NCI-H2029 (cell line): ENCODE measurements at regions not wholly inside any gene's neighbourhood (a gene's known extent, or its start where the extent isn't known, plus 50 kb on each side); places are given as distances from the start of the nearest gene placed in this dataset.

Experiments
- DNase-seq: peaks from one replicate; lab custom pipeline; 2025; lab: John Stamatoyannopoulos, UW

DNA sequence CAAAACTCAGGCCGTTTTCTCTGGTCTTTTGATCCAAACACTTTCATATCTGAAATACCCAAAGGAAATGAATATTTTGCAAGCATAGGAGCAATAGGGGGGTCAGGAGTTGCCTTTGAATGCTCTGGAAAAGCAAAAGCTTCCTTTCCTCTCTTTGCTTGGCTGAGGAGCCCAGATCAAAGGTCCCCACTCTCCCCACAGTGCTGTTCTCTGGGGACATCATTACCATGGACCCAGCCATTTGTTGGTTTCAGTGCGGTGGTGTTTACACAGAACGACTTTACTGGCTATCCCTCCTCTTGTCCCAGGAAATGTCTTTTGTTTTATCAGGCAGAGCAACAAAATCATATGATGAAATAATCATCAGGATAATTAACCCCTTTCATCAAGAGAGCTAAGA is 1089.1 kb downstream of the TBC1D22A start:
- DNase-seq: no peak

DNA sequence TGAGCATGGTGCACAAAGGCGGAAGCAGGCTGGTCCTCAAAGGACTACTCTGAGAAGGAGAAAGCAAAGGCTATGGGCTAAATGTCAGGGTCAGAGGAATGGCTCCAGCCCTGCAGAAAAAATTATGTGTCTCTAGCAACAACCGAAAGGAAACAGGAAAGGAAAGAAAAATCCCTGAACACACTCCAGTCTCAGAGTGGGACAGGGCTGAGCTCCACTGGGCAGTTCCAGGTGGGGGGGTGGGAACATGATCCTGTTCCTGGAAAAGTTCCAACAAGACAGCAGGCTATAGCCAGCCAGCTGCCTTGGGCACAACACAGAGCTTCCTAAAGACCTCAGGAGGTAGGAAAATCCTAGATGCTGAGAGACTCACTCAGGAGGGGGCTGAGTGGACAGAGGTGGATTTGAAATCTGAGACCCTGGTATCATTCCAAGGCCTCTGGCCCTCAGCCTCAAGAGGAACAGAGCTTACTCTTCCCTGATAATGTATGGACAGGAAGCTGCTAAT is 1088.2 kb downstream of the TBC1D22A start:
- peak; percentile 83 for DNase-seq

DNA sequence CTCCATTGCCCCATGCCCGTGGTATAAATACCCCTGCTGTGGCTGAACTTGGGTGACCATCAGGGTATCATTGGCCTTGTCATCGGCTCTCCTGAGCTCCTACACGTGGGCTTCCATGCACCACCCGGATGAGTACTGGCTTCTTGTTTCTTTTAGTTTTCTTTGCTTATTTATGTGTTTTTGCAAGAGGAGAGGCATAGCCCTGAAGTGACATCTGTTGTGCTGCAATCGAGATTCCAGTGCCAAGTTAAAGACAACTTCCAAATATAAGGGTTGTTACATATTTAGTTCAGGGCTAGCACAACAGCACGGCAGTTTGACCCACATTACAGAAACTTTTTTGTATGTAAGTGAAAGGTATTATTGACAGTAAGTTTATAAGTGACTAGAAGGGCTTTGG is 1087.1 kb downstream of the TBC1D22A start:
- no peak for DNase-seq

DNA sequence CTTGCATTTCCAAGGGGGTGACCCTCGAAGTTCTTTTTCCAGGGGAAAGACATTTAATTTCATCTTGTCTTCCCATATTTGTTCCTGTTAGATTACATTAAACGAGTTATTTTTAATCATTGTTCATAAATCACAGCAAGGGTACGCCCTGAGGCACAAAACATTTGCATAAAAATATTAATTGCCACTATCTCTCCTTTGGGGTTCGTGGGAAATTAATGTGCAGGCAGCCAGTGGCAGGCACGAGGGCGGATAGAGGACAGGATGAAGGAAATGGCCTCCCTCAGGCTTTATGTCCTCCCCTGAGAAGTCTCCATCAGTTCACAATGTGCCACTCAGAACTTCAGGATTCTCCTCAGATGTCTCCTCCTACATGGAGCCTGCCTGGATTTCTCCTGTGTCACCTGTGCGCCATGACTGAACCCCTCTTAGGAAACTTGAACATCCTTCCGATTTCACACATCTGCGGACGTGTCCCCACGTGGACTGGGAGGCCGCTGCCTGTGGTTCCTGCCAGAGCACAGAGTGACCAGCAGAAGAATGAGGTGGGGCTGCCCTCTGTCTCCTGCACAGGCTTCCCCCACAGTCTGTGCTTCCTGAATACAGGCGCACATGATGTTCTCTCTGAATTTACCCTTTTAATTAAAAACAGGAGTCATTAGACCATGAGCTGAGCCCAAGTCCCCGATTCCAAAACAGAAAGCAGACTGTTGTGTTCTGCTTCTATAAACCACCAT is 1085.9 kb downstream of the TBC1D22A start:
- DNase-seq: no peak

DNA sequence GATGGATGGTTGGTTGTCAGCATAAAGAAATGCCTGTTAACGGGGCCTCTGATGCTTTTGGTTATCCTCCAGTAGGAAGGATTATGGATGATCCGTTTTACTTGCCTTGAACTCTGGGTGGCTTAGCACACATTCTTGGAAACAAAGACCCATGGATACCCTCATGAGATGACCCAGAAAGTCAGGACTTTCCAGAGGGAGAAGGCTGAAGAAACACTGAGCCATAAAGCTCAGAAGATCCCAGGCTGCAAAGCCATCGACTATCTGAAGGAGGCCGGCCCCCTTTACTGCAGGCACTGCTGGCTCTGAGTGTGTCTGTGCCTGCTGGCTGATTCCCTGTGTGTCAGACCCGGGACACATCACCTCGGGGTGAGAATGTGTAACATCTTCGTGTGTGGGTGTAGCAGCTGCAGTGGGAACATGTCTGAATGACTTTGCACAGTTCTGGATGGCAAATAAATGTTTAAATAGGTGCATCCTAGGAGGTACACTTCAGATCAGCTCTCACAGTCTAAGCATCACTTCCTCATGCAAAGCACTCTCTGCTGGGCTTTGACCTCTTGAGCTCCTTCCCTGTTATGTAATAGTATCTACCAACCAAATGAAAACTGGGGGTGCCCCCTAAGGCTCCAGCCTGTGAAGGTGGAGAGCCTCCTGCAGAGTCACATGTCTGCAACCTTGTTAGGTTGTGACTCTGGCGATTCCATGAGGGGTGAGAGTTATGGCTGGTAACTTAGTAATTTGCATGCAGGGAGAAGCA is 1084.9 kb downstream of the TBC1D22A start:
- DNase-seq: no peak

DNA sequence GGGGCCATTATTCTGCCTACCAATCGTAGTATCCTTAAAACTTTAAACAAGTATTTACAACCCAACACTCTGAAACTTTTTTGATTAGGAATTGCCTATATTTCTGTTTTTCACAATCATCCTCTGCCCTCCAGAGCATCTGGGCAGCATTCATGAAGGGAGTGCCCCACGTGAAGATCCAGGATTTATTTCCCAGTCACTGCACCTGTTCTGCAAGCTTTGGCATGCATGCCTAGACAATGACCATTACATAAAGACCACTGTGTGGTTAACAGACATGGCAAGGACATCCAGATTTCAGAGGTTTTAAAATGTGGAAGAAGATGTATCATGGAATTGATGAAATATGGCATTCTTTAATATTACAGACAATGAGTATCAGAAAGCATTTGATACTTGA is 1083.8 kb downstream of the TBC1D22A start:
- DNase-seq: no peak

DNA sequence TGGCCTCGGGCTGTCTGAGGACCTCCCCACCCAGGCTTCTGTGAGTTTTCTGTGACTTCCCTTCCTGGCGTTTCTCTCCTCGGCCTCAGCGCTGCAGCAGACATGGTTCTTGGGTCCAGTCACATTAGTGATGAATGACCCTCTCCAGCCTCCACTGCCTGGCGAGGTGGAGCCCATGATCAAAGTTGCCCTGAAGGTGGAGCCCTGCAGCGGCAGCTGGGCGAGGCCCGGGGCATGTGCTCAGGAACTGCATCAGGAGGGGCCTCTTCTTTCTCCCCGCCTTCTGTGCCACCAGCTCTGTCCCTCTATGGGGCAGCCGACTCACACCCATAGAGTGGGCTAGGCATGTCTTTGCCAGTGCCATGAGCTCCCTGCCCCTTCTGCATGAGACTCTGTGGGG is 1079.7 kb downstream of the TBC1D22A start:
- DNase-seq: no peak

DNA sequence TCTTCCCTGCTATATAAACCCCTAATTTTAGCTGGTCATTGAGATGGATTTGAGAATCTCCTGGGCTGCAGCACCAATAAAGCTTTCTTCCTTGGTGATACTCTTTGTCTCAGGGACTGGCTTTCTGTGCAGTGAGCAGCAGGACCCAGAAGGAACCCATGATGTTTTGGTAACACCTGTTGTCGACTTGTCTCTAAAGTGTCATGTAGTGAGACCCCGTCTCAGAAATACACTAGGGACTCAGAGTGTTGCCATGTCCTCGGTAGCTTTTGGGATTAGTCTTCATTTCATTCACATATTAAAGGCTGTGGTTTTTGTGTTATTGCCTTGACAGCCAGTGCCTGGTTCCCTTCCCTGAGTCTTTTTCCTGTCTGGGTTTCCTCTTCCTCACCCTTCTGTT is 1078.7 kb downstream of the TBC1D22A start:
- no peak for DNase-seq

DNA sequence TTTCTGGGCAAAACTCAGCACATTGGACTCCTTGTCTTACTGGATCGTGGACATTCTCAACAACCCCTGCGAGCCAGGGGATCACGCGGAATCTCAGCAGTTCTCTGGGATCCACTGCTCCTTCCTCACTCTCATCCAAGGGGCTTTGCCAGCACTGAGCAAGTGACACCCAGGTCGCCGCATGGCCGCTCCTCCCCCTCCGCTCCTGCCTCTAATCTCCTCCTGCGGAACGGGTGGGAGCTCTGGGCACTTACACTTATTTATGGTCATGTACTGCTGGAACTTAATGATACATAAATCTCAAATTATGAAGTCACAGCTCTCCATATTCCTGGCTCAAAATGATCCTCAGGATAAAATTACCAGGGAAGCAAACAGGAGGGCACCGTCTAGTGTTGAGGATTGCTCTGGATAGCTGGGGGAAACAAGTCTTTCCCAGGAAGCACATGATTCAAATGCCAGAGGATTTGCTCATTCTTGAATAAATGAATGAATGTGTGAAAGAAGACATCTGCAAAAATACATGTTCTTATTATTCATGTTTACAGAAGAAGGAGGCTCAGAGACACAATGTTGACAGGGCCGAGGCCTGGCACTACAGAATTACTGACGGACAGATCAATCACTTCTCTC is 1077.3 kb downstream of the TBC1D22A start:
- DNase-seq: no peak

DNA sequence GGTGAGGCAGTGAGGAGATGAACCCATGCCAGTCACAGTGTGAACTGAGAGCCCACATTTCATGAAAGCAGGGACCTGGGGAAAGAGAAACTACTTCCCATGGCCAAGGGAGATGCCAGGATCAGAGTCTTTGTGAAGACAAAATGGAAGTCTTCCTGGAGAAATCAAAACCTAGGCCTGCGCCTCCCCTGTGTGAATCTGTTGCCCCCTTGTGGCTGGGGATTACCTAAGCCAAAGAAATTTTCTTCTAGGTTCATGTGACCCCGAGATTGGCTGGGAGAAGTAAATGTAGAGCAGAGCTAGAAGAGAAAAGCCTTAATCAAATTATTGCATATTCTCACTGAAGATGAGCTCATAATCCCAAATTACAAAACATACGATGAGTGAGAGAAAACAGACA is 1075.3 kb downstream of the TBC1D22A start:
- DNase-seq: peak; percentile 5

DNA sequence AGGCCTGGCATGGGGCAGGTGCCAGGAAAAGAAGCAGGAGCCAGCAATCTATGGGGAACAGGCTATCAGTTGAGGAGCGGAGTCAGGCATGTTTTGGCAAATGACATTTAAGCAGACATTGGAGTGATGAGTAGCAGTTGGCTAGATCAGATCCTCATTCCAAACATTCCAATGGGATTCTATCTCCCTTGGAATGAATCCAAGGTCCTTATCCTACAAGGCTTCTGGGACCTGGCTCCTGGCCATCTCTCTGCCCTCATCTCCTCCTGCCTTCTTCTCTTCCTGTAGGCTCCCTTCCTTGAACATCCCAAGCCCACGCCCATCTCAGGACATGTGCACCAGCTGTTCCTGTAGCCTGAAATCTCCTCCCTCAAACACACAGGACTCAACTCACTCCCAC is 1074.5 kb downstream of the TBC1D22A start:
- peak; percentile 72 for DNase-seq

DNA sequence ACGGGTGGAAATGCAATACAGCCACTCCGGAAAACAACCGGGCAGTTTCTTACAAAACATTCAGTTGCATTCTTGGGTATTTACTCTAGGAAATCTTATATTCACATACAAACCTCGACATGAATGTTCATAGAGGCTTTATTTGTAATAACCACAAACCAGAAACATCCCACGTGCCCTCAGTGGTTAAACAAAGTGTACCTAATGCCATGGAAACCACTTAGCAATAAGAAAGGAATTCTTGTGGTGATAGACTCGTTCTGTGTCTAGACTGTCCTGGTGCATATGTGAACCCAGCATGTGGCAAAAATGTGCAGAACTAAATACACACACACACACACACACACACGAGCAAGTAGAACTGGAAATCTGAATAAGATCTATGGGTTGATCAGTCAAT is 1073.3 kb downstream of the TBC1D22A start:
- DNase-seq: no peak

DNA sequence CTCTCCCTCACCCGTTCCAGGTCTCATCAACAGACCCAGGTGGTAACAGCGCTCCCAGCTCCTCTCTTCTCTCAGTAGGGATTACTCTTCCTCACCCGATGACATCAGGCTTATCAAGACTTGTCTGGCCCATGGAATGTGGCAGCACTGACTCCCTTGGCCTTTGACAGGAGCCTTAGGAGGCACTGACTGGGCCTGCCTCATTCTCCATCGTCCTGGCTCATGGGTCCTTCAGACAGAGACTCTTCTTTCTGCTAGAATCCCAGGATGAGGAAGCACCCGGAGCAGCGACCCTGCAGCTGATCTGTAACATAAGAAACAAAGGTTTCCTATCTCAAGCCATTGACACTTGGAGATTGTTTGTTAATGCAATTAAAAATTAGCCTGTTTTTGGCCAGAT is 1063.6 kb downstream of the TBC1D22A start:
- DNase-seq: no peak

DNA sequence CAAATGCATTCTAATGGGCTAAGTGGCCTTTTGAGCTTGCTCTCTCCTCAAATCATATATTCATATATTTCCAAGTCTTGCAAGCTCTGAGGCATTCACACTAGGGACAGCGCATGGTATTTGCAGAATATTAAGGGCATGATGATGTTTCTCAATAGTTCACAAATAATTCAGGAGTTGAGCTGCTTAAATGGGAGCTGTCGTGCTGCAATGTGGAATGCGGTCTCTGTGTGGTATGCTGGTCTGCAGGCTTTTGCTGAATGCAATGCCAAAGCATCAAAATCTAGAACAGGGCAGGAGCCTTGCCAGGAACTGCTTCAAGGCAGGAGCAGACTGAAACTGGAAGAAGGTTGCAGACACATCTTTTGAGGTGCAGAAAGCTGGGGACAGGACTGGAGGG is 1060.0 kb downstream of the TBC1D22A start:
- no peak for DNase-seq

DNA sequence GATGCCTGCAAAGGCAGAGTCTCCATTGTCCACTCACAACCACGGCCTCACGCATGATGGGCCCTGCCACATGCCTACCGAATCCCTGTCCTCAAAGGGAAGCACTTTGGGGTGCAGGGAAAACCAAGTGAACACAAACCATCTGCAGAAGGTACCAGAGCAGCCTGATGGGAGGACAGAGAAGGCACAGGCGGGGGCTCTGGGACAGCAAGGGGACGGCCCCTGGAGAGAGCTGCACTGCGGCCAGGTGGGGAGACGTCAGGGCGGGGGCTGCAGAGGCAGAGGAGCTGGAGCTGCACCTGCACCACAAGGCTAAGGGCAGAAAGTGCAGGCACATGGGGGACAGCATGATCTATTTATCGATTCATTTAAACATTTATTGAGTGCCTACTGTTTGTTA is 1056.0 kb downstream of the TBC1D22A start:
- DNase-seq: no peak

DNA sequence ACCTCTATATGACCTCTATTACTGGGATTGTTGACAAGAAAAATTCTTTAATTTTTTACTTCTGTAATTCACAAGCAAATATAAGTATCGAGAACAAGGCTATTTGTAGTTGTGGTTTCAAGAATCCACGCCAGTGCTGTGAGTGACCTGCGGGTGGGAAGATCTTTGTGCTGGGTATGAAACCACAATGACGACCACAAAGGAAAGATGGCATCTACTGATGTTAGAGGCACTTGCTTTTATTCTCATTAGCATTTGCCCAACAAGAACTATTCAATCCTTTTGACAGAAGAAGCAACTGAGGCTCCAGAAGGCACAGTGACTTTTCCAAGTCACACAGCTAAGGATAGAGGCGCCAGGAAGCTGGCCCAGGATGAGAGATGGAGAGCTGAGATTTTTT is 1054.9 kb downstream of the TBC1D22A start:
- DNase-seq: no peak

DNA sequence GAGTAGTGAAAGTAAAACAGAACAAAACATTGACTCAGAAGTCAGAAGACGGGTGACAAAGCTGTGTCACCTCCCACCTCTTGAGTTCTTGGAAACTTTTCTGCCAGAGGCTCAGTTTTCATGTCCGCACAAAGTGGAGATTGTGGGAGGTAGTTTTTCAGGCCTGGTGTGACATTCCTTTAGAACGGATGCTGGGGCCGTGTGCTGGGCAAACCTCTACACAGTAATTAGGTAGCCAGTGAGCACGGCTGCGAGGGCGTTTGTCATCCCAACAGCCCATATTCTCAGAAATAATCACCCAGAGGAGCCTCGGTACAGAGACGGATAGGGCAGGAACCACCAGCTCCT is 1054.4 kb downstream of the TBC1D22A start:
- DNase-seq: no peak

DNA sequence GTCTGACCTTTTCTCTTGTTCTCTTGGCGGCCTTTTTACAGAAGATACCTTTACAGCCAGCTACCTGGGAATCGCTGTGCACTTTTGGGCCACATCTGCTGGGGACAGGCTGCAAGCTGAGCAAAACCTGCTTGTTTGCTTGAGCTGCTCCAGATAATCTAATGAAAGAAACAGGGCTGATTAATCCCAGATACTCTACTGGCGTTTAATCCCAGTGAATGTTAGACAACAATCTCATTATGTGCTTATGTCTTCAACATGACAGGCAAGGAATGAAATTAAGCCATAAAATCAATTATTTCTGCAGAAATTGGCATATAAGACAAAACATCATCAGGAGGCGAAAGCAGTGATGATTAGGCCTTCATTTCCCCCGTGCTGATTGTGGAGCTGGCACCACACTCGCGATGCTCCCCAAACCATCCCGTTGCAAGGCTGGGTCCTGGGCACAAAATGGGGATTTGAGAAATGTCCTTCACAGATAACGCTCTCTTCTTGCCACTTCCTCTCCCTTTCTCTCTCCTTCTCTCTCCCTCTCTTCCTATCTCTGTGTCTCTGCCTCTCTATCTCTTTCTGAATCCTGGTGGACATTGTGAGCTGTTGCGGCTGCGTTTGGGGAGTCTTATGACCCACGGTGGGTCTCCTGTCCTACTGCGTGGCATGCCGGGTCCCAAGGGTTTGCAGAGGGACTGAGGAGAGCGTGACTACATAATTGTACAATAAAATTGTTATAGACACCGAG is 1053.8 kb downstream of the TBC1D22A start:
- DNase-seq: no peak

DNA sequence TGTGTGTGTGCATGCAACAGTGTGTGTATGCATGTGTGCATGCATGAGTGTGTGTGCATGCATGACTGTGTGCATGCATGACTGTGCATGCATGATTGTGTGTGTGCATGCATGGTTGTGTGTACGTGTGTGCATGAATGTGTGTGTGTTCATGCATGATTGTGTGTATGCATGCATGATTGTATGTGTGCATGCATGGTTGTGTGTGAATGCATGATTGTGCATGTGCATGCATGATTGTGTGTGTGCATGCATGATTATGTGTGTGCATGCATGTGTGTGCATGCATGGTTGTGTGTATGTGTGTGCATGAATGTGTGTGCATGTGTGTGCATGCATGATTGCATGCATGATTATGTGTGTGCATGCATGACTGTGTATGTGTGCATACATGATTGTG is 1052.0 kb downstream of the TBC1D22A start:
- no peak for DNase-seq

DNA sequence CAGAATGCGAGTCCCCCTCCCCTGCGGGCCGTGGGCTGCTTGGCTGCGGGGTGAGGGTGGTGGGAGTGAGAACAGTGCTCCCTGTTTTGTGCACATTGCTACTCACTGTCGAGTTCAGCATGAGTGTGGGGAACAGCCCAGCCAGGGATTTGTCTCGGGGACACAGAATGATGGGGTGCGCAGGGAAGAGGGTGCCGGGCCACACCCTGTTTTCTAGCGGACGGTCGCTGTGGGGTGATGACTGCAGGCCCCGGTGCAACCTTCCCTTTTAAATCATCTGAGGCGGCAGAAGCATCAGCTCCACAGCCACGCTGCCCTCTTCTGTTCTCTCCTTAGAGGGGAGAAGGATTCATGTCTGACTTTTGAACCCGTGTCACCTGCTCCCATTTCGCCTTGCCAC is 1051.2 kb downstream of the TBC1D22A start:
- no peak for DNase-seq

DNA sequence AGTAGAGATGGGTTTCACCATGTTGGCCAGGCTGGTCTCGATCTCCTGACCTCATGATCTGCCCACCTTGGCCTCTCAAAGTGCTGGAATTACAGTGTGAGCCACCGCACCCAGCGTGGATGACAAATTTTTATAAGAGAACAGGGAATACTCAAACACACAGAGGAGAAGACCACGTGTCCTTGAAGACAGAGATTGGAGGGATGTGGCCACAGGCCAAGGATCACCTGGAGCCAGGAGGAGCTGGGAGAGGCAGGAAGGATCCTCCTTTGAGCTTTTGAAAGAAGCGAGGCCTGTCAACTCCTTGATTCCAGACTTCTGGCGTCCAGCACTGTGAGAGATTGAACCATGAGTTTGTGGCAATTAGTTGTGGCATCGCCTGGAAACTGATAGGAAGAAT is 1049.5 kb downstream of the TBC1D22A start:
- DNase-seq: no peak
